CD1c-positive myeloid dendritic cell (primary cell): ENCODE measurements at regions not wholly inside any gene's neighbourhood (a gene's known extent, or its start where the extent isn't known, plus 50 kb on each side); places are given as distances from the start of the nearest gene placed in this dataset.
"Not testable (repeated sequence)": the region's sequence is repeated elsewhere in the genome, so short reads cannot be mapped to it uniquely, and the experiment has no call there.

Source experiments
- DNase-seq: peaks from one replicate; pipeline ENCODE4 v3.0.0-alpha.2; 2016; ENCODE audit errors: extremely low spot score

- no peak for DNase-seq
These were observed 79.0 kb upstream of the CDH7 start for GRCh38 chr18:65671621-65672415.

- not testable (repeated sequence) for DNase-seq
These were observed 80.7 kb upstream of the CDH7 start for GRCh38 chr18:65670145-65670544.

DNA sequence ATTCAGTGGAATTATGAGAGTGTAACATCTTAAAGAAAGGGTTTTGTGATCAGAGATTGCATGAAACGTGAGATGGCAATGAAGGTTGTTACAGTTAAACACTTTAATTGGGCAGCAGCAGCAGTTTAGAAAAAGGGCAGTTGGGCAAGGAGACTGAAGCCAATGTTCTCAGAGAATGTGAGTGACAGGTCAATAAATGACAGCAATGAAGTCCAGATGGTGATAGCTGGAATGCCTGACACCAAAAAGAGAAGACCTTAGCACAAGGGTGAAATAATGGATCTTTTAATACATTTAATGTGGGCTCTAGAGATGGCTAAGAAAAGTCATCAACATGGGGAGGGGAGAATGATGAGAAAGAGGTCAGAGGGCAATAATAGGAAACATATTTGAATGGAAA is 89.4 kb upstream of the CDH7 start:
- DNase-seq = no peak

DNA sequence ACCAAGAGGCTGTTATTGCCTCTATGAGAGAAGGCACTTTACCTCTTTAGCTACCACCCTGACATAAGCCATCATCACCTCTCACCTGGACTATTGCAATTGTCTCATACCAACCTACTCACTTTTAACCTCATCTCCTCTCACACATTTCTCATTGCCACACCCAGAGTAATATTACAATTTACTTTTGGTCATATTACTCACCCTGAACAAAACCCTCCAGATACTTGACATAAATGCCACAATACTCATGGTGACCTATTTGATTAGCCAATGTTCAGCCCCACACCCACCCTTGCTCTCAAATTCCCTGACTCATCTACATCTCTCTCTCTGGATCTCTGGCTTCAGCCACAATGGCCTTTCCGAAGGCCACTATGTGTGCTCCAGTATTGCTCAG is 90.9 kb upstream of the CDH7 start:
- no peak for DNase-seq

DNA sequence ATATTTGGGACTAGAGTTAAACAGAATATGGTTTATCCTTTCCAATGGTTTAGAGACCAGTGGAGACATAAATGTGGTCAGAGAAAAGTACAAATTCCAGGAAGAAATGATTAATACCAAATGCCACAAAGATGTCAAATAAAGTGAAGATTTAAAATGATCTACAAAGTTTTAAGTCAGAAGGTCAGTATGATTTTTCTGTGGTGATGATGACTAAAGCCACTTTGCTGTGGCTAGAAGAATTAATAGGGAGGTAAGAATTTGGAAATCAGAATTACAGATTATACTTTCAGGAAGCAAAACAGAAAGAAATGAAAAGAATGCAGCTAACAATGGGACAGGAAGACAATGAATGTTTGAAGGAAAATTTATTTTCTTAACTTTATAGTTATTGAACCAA is 91.5 kb upstream of the CDH7 start:
- DNase-seq = no peak

DNA sequence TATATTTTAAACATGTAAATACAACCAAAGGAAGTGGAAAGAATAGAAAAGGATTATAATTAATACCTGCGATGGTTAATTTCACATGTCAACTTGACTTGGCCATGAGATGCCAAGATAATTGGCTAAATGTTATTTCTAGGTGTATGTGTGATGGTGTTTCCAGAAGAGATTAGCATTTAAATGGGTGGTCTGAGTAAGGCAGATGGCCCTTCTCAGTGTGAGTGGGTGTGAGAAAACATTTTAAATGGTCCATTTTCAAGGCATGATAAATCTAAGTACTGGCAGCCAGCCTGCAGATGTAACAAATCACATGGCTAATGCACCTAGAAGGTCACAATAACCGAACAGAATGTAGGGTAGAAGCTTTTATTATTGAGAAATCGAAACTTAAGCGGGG is 99.6 kb upstream of the CDH7 start:
- no peak for DNase-seq

GRCh38 chr18:65632236-65632635 is 118.6 kb upstream of the CDH7 start:
- no peak for DNase-seq

DNA sequence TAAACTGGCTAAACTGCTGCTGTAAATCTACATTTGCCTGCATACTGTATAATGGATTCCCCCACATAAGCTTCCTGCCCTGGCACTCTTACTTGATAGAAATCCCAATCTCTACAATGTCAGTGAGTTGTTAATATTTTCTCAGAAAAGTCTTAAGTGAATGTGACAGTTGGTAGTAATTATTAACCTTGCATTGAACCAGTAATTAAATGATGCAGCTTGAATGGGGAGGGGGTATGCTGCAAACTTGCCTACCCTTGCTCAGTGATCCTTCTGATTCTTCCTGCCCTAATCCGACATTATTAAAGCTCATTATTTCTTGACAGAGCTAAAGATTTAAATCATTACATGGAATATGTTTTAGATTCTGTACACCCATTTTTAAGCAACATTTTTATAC is 119.0 kb upstream of the CDH7 start:
- no peak for DNase-seq

- no peak for DNase-seq
These were observed 122.4 kb upstream of the CDH7 start for GRCh38 chr18:65628390-65628789.

DNA sequence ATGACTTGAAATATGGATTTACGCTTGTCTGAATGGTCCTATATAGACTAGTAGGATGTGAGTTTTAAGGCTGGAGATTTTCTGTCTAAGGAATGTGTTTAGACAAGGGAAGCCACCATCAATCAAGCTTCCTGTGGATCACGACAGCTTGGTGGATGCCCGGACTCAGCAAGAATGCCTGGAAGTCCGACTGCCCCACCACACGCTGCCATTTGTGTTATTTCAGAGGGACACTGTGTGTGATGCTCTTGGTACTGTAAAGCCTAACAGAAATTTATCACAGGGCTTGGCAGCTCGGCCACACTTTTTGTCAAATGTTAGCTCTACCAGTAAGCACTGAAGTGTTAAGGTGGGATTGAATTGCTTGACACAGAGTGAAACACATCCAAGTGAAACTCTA is 127.1 kb upstream of the CDH7 start:
- no peak for DNase-seq

DNA sequence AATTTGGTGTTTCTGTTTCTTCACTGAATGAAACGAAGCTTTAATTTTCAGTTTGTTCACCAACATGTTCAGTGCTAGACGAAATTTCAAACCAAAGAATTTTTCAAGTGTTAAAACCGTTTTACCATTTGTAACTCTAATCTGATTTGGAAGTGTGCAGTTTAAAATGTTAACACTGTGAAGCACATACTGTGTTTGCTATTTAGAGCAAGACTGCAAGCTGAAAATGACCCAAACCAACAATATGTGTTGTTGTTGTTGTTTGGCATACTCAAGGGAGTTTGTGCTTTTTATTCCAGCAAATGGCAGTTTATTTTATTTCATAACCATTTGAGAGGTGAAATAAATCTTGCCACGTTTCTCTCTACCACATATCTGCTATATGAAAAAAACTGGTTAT is 128.4 kb upstream of the CDH7 start:
- DNase-seq = no peak

GRCh38 chr18:65620076-65620696 is 130.6 kb upstream of the CDH7 start:
- no peak for DNase-seq

DNA sequence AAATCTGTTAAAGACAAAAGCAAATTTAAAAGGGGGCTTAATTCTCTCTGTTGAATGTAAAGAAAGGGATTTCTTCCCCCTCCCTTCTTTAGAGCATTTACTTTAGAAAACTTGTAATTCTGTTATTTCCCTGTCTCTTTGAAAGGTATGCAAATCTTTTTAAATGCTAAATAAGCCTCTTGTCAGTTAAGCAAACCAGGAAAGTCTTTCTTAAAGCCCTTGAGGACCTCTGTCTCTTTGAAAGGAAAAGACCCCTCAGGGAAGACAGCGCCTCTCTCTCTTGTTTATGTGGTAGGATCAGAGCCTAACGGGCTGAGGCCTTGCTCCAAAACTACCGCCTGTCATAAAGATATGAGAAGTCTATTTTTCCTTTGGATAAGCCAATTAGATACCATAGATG is 139.9 kb upstream of the CDH7 start:
- no peak for DNase-seq

- no peak for DNase-seq
These were observed 142.3 kb upstream of the CDH7 start for GRCh38 chr18:65608471-65608870.

DNA sequence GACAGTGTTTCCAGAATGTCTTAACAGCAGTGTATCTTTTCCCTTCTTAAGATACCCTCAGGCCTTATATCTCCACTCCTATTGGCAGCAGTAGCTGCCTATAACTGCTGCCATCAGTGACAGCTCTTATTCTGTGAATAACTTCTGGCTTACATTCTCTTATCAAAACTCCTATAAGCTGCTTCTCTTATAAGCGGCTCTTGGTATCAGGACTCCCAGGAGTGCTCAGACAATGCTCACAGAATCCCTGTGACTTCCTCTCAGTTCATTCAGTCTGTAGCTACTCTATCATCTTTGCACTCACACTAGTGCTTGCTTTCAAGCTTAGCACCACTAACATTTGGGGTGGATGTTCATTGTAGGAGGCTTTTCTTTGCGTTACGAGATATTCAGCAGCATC is 143.7 kb upstream of the CDH7 start:
- DNase-seq = no peak

- DNase-seq = no peak
These were observed 144.2 kb upstream of the CDH7 start for GRCh38 chr18:65606551-65607130.

DNA sequence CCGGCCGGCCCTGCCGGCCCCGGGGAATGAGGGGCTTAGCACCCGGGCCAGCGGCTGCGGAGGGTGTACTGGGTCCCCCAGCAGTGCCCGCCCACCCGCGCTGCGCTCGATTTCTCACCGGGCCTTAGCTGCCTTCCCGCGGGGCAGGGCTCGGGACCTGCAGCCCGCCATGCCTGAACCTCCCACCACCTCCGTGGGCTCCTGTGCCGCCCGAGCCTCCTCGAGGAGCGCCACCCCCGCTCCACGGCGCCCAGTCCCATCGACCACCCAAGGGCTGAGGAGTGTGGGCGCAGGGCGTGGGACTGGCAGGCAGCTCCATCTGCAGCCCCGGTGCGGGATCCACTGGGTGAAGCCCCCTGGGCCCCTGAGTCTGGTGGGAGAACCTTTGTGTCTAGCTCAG is 145.5 kb upstream of the CDH7 start:
- not testable (repeated sequence) for DNase-seq

- no peak for DNase-seq
These were observed 149.0 kb upstream of the CDH7 start for GRCh38 chr18:65601775-65602174.

GRCh38 chr18:65592435-65592834 is 158.4 kb upstream of the CDH7 start:
- no peak for DNase-seq

DNA sequence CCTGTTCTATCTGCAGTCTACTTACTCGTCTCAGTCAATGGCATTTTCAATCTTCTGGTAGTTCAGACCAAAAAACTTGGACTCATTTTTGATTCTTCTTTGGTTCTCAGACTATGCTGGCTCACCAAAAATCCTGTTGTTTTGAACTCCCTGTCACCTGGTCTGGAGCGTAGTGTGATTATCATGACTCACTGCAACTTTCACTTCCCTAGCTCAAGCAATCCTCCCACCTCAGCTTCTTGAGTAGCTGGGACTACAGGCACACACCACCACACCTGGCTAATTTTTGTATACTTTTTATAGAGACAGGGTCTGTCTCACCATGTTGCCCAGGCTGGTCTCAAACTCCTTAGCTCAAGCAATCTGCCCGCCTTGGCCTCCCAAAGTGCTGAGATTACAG is 163.3 kb upstream of the CDH7 start:
- DNase-seq = no peak

- DNase-seq = not testable (repeated sequence)
These were observed 168.7 kb upstream of the CDH7 start for GRCh38 chr18:65582094-65582493.

DNA sequence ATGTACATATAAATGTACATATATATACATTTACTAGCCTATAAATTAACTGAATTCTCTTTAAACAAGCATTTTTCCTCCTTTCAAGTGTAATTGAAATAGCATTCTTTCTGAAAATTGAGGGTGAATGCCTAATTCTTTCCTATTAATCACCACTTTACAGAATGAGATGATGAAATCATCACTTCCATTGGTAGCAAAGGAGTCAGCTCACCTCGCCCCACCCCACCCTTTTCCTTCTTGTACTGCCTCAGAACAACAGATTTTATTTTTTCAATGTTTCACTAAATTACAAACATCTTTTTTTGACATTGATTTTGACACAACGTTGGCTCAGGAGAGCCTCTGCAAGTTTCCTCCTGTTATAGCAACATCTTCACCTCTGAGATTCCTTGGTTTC is 181.9 kb upstream of the CDH7 start:
- no peak for DNase-seq

- DNase-seq = no peak
These were observed 183.4 kb upstream of the CDH7 start for GRCh38 chr18:65567372-65567771.
